ENCODE measurements at regions not wholly inside any gene's neighbourhood (a gene's known extent, or its start where the extent isn't known, plus 50 kb on each side); places are given as distances from the start of the nearest gene placed in this dataset.

- Histone ChIP-seq H3K4me1 (no peaks in the 10 kb centered on the region), H3K27me3 (no peaks in the 10 kb centered on the region), H3K27ac (no peak overlapping the region), H3K4me3 (no peak overlapping the region), H3K9me3 (no peaks in the 10 kb centered on the region), H3K36me3 (no peaks in the 10 kb centered on the region)
- intact Hi-C loops (cut with DNase I; ENCODE audit: low total_unique reads), result no loop called here
- no peak for DNase-seq (ENCODE audit: low spot score in 2 of 2)
- TF ChIP-seq POLR2A (IDR thresholded peaks at IDR 0.05) (no peak), POLR2AphosphoS5 (IDR thresholded peaks at IDR 0.05) (no peak)
- TF ChIP-seq, protein P1, sequence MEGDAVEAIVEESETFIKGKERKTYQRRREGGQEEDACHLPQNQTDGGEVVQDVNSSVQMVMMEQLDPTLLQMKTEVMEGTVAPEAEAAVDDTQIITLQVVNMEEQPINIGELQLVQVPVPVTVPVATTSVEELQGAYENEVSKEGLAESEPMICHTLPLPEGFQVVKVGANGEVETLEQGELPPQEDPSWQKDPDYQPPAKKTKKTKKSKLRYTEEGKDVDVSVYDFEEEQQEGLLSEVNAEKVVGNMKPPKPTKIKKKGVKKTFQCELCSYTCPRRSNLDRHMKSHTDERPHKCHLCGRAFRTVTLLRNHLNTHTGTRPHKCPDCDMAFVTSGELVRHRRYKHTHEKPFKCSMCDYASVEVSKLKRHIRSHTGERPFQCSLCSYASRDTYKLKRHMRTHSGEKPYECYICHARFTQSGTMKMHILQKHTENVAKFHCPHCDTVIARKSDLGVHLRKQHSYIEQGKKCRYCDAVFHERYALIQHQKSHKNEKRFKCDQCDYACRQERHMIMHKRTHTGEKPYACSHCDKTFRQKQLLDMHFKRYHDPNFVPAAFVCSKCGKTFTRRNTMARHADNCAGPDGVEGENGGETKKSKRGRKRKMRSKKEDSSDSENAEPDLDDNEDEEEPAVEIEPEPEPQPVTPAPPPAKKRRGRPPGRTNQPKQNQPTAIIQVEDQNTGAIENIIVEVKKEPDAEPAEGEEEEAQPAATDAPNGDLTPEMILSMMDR (IDR thresholded peaks at IDR 0.05), result no peak
These were observed 559.3 kb downstream of the ADCYAP1 start for GRCh38 chr18:1463981-1464380.

- no peaks in the 10 kb centered on the region for H3K36me3 ChIP-seq
- intact Hi-C loops (cut with DNase I; ENCODE audit: low total_unique reads), result no loop called here
- no peak overlapping the region for H3K27ac ChIP-seq
- H3K9me3 ChIP-seq, result no peaks in the 10 kb centered on the region
- H3K4me3 ChIP-seq, result no peak overlapping the region
- no peaks in the 10 kb centered on the region for H3K4me1 ChIP-seq
- DNase-seq (ENCODE audit: low spot score in 2 of 2), result no peak
- TF ChIP-seq, protein P1 (IDR thresholded peaks at IDR 0.05), result no peak
- no peak for TF ChIP-seq POLR2A (IDR thresholded peaks at IDR 0.05)
- no peak for TF ChIP-seq POLR2AphosphoS5 (IDR thresholded peaks at IDR 0.05)
- no peaks in the 10 kb centered on the region for H3K27me3 ChIP-seq
These were observed 560.0 kb downstream of the ADCYAP1 start for GRCh38 chr18:1464444-1465217.

GRCh38 chr18:1466035-1466434 is 561.4 kb downstream of the ADCYAP1 start:
- intact Hi-C loops (cut with DNase I; ENCODE audit: low total_unique reads), result no loop called here
- TF ChIP-seq POLR2AphosphoS5 (IDR thresholded peaks at IDR 0.05), result no peak
- TF ChIP-seq, protein P1 (IDR thresholded peaks at IDR 0.05), result no peak
- no peak for TF ChIP-seq POLR2A (IDR thresholded peaks at IDR 0.05)
- DNase-seq (ENCODE audit: low spot score in 2 of 2), result no peak
- Histone ChIP-seq H3K4me1 (no peaks in the 10 kb centered on the region), H3K9me3 (no peaks in the 10 kb centered on the region), H3K36me3 (no peaks in the 10 kb centered on the region), H3K4me3 (no peak overlapping the region), H3K27me3 (no peaks in the 10 kb centered on the region), H3K27ac (no peak overlapping the region)

- DNase-seq (ENCODE audit: low spot score in 2 of 2), result no peak
- Histone ChIP-seq H3K27me3 (no peaks in the 10 kb centered on the region), H3K36me3 (no peaks in the 10 kb centered on the region), H3K9me3 (no peaks in the 10 kb centered on the region), H3K4me3 (no peak overlapping the region), H3K27ac (no peak overlapping the region), H3K4me1 (no peaks in the 10 kb centered on the region)
- TF ChIP-seq POLR2AphosphoS5 (IDR thresholded peaks at IDR 0.05), result no peak
- TF ChIP-seq, protein P1 (IDR thresholded peaks at IDR 0.05), result no peak
- TF ChIP-seq POLR2A (IDR thresholded peaks at IDR 0.05), result no peak
- intact Hi-C loops (cut with DNase I; ENCODE audit: low total_unique reads), result no loop called here
These were observed 562.8 kb downstream of the ADCYAP1 start for GRCh38 chr18:1467461-1467964.

DNA sequence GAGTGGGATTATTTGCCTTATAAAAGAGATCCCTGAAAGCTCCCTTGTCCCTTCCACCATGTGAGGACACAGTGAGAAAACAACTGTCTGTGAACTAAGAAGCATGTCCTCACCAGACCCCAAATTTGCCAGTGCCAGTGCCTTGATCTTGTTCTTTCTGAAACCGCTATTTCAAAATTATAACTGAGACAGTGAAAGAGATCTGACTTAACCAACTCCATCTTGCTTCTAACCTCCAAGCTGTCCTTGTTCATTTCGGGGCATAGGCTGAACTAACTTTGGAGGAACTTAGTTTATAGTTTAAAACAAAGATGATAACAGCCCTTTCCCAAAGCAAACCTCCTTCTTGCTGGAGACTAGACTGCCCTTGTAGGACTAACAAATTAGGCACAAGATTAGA is 563.9 kb downstream of the ADCYAP1 start:
- H3K27me3 ChIP-seq, result no peaks in the 10 kb centered on the region
- H3K9me3 ChIP-seq, result no peaks in the 10 kb centered on the region
- intact Hi-C loops (cut with DNase I; ENCODE audit: low total_unique reads), result no loop called here
- no peak for DNase-seq (ENCODE audit: low spot score in 2 of 2)
- TF ChIP-seq POLR2AphosphoS5 (IDR thresholded peaks at IDR 0.05), result no peak
- TF ChIP-seq POLR2A (IDR thresholded peaks at IDR 0.05), result no peak
- TF ChIP-seq, protein P1 (IDR thresholded peaks at IDR 0.05), result no peak
- no peaks in the 10 kb centered on the region for H3K36me3 ChIP-seq
- no peak overlapping the region for H3K4me3 ChIP-seq
- no peaks in the 10 kb centered on the region for H3K4me1 ChIP-seq
- no peak overlapping the region for H3K27ac ChIP-seq

Measured in breast epithelium (tissue), 4 donors.